IPS-NIHi7 (cell line): ENCODE measurements at regions not wholly inside any gene's neighbourhood (a gene's known extent, or its start where the extent isn't known, plus 50 kb on each side); places are given as distances from the start of the nearest gene placed in this dataset.
"Not testable (repeated sequence)": the region's sequence is repeated elsewhere in the genome, so short reads cannot be mapped to it uniquely, and the experiment has no call there.

Experiments
- DNase-seq: peaks from one replicate; pipeline ENCODE4 v3.0.0; 2012; ENCODE audit warnings: mixed read lengths; ENCODE audit errors: extremely low spot score

DNA sequence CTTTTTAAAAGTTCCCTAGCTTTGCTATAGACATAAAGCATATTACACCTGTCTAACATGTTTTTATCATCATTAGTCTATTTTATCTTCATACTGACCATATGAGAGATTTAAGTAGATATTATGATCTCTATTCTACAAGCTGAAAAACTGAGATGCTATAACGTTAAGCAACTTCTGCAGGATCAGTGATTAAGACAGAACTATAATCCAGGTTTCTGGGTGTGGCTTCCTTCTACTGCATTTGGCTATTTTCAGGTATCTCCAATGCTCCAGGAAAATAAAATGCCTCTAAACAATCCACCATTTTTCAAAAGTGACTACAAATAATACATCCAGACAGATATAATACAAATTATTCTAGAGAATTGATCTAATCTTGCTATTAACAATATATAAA lies 53.4 kb downstream of the RGS2 start:
- DNase-seq, result no peak

DNA sequence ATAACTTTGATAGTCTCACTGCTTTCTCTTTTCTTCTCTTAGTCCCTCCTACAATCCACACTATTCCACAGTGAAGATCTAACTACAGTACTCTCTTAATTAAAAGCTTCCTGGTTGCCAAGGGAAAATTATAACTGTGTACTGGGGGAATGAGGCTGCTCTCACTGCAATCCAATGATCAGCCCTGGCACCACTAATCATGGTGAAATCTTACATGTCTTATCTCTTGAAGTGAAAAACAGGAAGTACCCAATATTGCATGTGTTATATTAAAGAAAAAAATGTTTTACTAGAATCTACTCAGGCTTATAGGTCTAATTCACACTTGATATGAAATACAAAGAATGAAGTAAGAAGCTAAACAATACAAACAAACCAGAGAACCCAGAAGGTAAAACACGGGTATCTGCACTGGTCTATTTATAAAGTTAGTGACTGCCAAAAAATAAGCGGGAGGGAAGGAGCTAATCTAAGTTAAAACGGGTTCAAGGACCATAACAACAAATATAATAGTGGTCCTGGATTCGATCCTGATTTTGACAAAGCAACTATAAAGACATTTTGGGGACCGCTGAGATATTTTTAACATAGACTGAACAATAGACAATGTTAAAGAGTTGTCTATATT lies 57.5 kb downstream of the RGS2 start:
- DNase-seq, result no peak

DNA sequence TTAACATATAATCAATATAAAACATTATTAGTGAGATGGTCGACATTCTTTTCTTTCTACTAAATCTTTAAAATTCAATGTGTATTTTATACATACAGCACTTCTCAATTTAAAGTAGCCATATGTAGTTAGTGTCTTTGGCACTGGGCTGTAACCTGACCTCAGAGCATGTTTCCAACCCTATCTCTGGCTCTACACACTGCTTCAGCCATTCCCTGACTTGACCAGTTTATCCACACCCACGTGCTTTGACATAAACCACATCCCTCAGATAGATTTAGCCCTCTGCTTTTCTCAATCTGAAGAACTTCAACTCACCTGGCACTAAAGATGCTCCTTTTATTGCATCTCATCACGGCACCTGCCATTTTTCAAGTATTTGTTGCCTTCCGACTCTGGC lies 58.3 kb downstream of the RGS2 start:
- DNase-seq, result no peak

DNA sequence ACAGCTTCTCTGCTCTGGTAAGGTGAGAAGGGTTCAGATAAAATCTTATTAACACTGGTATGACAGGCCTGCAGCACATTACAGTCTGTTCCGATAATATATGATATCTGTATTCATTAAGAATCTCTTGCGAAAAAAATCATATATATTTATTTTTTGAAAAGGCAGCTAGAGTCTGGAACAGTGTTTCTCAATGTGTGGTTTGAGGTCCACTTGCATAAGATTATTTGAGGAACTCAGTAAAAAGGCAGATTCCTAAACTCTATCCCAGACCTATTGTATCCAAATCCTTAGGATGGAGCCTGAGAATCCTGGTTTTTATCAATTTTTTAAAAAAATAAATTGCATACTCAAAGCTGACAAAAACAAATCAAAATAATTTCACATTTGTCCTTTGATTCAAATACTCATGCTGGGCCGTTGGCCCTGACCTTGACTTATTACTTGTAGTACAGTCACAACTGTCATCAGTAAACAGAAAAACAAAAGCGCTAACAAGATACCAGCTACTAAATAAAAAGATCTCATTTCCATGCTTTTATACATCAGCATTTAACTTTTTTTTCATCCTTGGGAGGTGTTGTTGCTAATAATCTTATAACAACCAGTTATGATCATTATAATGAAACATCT lies 60.6 kb downstream of the RGS2 start:
- DNase-seq, result no peak

DNA sequence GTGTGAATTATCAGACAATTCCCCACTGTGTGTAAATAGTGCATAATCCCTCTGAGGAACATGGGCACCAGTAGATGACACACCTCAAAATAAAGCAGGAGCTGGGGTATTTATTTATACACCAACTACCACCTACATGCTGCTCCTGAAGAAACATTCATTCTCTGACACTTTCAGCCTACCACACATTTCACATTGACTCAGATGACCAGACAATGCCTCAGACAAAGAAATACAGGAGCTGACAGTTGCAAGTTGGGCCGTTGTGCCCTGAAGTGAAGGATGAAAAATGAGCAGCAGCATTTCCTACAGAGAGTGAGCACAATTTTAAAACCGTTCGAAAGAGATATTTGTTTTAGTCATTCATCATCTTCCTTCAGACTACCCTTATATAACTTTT lies 63.2 kb downstream of the RGS2 start:
- no peak for DNase-seq

DNA sequence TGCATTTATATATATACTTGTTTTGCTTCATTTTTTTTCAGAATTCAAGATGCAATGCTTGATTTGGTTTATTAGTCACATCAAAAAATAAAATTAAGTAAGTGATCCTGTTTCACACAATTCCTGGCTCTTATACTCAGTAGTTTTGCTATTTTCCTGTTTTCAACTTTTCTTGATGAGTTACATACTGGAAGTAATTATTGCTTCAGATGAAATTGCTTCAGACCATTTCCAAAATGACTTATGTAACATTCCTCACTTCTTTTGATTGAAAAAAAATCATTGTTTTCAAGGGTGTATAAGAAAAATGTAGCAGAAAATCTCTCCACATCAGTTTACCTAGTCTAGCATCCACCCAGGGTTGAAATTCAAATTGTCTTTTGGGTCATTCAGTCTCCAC lies 65.0 kb downstream of the RGS2 start:
- DNase-seq, result no peak

DNA sequence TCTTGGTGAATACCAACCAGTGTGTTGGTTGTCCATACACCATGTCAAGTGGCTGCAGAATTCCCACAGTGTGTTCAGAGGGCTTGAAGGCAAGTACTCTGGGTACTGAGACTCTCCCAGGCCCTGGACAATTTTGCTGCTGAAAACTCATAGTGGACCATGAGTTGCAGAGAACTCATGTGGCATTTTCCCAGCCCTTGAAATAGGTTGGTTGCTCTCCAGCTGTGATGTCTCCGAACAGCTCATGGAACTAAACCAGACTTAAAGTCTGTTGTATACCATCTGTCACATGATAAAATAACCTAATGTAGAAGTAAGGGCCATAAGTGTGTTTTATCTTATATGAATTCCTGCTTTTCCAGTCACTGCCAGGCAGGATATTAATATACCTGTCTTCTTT lies 67.8 kb downstream of the RGS2 start:
- DNase-seq, result no peak

DNA sequence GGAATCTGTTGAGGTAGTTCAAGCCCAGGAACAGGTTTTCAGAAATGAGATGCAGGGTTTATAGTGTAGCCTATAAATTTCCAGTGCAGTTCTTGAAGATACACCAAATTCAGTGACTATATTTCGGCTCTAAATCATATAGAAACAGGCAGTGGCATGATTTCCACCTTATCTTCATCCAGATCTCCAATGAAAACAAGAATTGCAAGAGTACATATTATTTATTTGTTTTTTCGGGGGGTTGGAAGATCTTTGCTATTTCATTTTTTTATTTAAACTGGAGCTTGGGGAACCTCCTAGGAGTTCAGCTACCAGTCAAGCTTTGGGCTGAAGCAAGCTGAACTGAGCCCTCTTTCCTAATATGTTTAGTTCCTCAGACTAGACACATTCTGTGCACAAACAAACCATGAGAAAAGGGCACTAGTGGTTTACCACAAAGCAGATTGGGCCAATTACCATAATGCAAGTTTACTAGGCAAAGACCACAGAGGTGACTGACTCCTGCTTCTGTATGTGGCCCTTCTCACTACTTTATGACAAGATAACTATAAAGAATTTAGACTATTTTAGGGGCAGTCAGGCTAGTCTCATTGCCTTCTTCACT lies 68.5 kb downstream of the RGS2 start:
- no peak for DNase-seq

DNA sequence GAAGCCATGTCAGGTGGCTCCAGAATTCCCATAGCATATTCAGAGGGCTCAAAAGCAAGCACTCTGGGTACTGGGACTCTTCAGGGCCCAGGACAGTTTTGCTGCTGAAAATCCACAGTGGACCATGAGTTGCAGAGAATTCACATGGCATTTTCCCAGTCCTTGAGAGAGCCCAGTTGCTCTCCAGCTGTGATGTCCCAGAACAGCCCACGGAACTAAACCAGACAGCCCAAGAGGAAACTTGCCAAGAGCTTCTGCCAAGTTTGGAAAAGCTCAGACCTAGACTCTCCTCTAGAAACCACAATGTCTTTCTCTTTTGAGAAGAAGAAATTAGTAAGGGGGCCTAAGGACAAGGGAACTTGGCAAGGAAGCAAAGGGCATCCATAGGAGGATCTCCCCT lies 69.4 kb downstream of the RGS2 start:
- DNase-seq, result no peak

DNA sequence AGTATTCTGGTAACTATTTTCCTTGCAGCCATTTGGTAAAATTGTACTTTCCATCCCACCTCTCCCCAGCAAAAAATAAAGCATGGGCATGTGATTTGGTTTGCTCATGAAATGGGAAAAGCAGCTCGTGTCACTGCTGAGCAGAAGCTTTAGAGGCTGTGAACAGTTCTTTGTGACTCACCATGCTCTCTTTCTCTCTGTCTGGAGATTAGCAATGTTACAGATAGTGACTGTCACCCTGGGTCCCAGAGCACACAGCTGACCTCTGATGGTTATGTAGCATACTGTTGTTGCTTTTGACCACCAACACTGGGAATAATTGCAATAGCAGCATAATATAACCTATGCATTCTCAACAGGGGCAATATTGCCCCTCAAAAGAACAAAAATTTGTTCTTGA lies 70.6 kb downstream of the RGS2 start:
- DNase-seq, result peak; percentile 30

DNA sequence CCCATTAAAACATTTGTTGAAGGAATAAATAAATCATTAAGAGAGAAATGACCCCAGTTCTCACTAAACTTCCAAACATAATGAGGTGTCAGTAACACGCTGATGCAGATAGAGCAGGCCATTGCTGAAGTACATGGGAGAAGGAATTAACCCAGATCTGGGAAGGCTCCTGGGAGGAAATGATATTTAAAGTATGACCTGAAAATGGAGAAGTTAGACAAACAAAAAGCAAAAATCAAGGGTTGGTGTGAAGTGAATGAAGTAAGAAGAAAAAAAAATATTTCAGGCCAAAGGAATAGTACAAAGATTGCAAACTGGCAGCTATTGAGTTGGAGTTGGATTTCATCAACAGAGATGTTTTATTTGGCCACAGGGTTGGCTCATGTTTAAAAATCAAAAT lies 71.4 kb downstream of the RGS2 start:
- no peak for DNase-seq

DNA sequence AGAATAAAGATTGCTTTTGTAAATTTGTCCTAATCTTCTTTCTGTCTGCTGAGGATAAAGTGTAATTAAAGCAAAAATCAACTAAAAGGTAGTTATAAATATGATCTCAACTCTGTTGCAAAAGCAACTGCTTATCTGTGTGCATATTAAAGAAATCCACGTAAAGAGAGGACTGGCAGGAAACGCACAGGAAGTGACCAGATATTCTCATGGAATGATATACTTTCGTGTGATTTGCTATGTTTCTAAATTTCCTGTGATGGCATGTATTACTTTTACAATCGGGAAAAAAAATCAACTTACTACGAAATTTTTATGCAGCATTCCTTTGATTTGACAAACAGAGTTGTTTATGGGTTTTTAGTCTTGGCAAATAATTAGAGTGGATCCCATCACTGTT lies 75.4 kb downstream of the RGS2 start:
- no peak for DNase-seq

DNA sequence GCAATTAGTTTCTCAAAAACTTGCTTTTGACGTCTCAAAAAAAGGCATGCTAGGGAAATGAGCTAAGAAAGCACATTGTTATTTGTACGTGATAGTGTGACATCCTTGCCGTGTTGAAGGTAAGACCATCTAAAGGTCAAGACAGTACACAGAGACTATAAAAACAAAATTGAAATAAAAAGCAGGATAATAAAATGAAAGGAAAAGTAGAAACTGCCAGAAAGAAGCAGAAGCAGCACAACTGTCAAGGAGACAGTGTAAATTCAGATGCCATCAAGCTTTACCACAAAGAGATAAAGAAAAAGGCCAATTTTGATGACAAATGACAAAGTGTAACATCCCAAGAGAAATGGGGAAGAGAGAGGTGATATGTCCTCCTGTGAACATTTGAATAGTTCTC lies 76.5 kb downstream of the RGS2 start:
- not testable (repeated sequence) for DNase-seq

DNA sequence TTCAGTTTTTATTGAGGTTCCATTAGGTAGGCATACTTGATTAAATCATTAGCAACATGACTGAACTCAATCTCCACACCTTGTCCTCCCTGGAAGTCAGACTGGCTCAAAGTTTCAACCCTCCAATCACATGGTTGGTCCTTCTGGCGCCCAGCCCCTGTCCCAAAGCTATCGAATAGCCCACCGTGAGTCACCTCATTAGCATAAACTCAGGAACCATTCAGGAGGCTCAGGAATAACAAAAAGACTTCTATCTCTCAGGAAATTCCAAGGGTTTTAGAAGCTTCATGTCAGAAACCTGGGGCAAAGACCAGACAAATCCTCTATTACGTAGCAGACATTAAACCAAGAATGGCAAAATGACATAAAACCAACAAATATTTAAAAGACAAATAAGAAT lies 78.6 kb downstream of the RGS2 start:
- peak; percentile 46 for DNase-seq

DNA sequence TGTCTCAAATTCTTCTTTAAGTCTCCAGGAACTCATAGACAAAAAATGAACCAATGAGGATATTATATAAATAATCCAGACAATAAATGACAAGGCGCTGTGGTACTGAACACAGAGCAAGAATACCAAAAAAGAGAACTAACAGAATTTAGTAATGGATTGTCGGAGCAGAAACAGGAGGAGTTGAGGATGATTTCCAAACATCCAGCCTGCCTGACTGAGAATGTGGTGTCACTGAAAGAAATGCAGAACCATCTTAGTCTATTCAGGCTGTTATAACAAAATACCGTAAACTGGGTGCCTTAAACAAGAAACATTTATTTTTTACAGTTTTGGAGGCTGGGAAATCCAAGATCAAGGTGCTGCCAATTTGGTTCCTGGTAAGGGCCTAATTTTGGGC lies 79.7 kb downstream of the RGS2 start:
- no peak for DNase-seq

DNA sequence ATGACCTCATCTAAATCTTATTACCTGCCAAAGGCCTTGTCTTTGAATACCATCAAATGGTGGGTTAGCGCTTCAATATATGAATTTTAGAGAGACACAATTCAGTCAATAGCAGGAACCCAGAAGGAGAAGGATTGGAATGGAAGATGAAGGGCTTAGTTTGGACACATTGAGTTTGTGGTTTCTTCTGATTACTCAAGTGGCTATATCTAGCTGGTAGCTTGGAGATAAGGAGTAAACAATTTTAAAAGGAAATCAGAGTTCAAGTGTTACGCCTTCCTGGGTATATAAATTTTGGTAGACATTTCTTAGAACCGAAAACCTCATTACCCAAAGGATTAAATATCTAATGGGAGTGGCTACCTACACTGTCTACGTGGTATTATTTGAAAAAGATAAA lies 80.2 kb downstream of the RGS2 start:
- no peak for DNase-seq

DNA sequence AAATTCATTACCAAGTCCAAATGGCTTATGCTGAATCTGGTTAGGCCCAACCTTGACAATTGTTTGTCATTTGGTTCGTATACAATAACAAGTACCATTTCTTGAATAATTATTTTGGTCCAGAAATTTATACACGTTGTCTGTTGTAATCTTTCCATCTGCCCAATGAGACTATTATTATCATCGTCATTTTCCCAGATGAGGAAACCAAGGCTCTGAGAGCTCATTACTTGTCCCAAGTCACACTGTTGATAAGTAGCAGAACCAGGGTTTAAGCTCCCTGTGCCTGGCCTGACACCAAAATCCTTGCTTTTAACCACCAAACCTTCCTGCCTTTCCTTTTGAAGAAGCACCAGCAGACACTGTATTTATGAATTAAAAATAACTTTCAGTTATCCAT lies 81.3 kb downstream of the RGS2 start:
- no peak for DNase-seq

DNA sequence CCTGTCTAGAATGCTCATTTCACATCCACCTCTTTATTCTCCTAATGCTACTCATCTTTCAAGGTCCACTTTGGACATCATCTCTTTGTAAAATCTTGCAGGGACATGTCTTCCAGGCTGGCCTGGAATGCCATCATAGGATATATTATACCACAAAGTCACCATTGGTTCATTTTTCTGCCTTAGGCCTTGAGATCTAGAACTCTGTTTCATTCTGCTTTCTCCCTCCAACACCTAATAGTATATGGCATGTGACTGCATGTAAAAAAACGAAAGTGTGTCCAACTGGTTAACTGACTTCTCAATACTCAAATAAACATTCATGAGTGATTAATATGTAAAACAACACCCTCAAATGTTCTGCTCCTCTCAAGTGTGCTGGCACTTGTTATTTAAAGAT lies 84.1 kb downstream of the RGS2 start:
- no peak for DNase-seq

DNA sequence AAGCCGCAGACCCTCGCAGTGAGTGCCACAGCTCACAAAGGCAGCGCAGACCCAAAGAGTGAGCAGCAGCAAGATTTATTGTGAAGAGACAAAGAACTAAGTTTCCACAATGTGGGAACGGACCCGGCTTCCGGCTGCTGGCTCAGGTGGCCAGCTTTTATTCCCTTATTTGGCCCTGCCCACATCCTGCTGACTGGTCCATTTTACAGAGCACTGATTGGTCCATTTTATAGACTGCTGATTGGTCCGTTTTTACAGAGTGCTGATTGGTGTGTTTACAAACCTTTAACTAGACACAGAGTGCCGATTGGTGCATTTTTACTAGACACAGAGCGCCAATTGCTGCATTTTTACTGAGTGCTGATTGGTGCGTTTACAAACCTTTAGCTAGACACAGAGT lies 86.6 kb downstream of the RGS2 start:
- DNase-seq, result not testable (repeated sequence)

DNA sequence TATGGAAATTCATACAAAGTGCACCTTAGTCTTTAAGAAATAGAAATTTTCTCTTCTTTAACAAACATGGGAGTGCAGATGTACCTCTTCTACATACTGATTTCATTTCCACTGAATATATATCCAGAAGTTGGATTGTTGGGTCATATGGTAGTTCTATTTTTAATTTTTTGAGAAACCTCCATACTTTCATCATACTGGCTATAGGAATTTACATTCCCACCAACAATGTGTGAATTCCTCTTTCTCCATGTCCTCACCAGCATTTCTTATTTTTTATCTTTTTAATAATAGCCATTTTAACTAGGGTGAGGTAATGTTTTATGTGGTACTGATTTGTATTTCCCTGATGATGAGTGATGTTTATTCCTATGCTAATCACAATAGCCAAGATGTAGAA lies 87.5 kb downstream of the RGS2 start:
- no peak for DNase-seq

DNA sequence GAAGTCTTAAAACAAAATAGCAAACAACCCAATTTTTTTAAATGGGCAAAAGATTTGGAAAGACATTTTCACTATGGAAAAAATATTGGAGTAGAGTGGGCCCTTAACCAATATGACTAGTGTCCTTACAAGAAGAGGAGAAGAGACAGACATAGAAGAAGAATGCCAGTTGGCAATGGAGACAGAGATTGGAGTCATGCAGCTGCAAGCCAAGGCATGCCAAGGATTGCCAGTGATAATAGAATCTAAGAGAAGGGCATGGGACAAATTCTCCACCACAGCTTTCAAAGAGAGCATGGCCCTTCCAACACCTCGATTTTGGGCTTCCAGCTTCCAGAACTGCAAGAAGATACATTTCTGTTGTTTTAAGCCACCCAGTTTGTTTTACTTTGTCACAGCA lies 92.7 kb downstream of the RGS2 start:
- no peak for DNase-seq

DNA sequence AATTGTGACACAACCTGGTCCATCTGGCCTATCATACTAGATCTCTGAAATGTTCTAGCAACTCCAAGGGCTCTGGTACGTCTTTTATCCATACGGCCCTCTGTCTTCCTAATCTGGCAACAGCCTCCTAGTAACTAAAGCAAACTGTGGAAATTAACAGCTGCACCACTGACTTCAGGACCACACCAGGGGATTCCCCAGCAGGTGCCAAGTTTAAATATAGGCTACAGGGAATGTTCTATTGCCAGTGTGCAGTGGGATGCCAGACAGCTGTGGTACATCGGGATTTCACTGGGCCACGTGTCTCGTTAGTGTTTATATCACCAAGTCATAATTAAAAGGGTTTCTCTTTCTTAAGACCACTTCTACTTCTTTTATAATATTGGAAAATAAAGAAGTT lies 94.3 kb downstream of the RGS2 start:
- DNase-seq, result no peak

DNA sequence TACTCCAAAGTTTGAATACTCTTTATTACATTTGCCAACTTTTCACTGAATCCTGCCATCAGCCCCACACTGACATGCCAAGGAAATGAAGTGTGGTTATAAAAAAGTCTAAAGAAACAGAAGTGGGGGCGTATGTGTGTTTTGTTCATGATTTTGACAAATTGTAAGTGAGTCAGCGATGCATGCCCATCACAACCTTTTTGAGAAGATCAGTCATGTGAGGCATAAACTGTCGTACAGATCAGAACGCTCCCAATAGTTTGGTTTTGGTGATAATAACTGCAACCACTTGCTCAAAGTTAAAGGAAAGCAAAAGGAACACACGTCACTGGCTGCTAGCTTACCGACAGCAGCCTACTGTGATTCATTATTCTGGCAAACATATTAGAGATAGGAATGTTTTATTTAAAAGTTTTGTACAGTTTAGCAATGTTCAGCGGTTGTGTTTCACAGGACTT lies 95.6 kb downstream of the RGS2 start:
- DNase-seq, result no peak

DNA sequence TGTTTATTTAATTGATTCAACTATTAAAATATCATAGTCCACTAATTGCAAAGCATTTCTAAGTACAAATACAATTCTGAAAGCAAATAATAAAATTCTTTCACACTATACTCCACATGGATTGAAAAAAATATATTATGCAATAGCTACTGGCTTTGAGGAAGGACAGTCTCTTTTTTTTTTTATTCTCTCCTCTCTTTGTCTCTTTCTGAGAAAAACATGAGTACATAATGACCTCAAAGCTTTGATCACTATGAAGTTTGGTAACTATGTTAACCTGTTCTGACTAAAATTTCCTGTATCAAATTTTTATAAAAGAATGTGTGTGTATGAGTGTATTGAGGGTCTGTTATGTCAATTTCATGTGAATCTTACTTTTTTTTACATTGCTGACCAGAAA lies 96.2 kb downstream of the RGS2 start:
- no peak for DNase-seq
